GM10266 (cell line): ENCODE measurements at regions not wholly inside any gene's neighbourhood (a gene's known extent, or its start where the extent isn't known, plus 50 kb on each side); places are given as distances from the start of the nearest gene placed in this dataset.

Experiments used
- DNase-seq: peaks from one replicate; pipeline ENCODE4 v3.0.0; 2012; ENCODE audit errors: extremely low spot score
- CTCF ChIP-seq: IDR thresholded peaks from 2 replicates; pipeline ENCODE4 v1.5.1; 2012; ENCODE audit warnings: mild to moderate bottlenecking, low read depth; ENCODE audit not compliant: control insufficient read depth, insufficient read depth; ENCODE audit errors: missing control alignments

GRCh38 chr2:128686497-128686859, 367.8 kb upstream of the HS6ST1 start:
- TF ChIP-seq CTCF: no peak
- peak; percentile 2 for DNase-seq

- peak; percentile 5 for DNase-seq
- no peak for TF ChIP-seq CTCF
These were observed 368.4 kb upstream of the HS6ST1 start for GRCh38 chr2:128686881-128687555.

- peak; percentile 2 for DNase-seq
- no peak for TF ChIP-seq CTCF
These were observed 368.9 kb upstream of the HS6ST1 start for GRCh38 chr2:128687565-128687964.

GRCh38 chr2:128689971-128690370, 371.3 kb upstream of the HS6ST1 start:
- peak; percentile 2 for DNase-seq

GRCh38 chr2:128690431-128690830, 371.8 kb upstream of the HS6ST1 start:
- no peak for DNase-seq
- no peak for TF ChIP-seq CTCF

More at GRCh38 chr2:128689971-128690370, 371.3 kb upstream of the HS6ST1 start:
- no peak for TF ChIP-seq CTCF

- TF ChIP-seq CTCF: no peak
- peak; percentile 5 for DNase-seq
These were observed 372.2 kb upstream of the HS6ST1 start for GRCh38 chr2:128690869-128691268.

GRCh38 chr2:128691526-128691925, 372.9 kb upstream of the HS6ST1 start:
- TF ChIP-seq CTCF: no peak
- DNase-seq: no peak
